ENCODE measurements at regions not wholly inside any gene's neighbourhood (a gene's known extent, or its start where the extent isn't known, plus 50 kb on each side); places are given as distances from the start of the nearest gene placed in this dataset.

GRCh38 chr4:60443068-60443467, 757.1 kb upstream of the ADGRL3 start:
- TF ChIP-seq CTCF (conservative IDR thresholded peaks at IDR 0.05; ENCODE audit: low read depth, low read length) (no peak), EZH2 (IDR thresholded peaks at IDR 0.05; ENCODE audit: low read length, unreplicated experiment) (no peak), EZH2phosphoT487 (IDR thresholded peaks at IDR 0.05; ENCODE audit: borderline replicate concordance, low read length) (no peak)

Measured in PC-3 (cell line).